Panc1 (cell line): ENCODE measurements at regions not wholly inside any gene's neighbourhood (a gene's known extent, or its start where the extent isn't known, plus 50 kb on each side); places are given as distances from the start of the nearest gene placed in this dataset.

ENCODE experiments used
- ATAC-seq: fragments of 200-7000 bp; cut with Tn5 transposase; 2 replicates; pipeline ENCODE4 v1.9.1; 2020; ENCODE audit warnings: mild to moderate bottlenecking, moderate library complexity
- BruUV-seq: library from RNA; stranded (reverse); fragments of 400-500 nt; replicated peaks from 2 replicates; lab custom pipeline; 2021; lab: Mats Ljungman, UMichigan
- CTCF ChIA-PET: fragments of 300-600 bp; sonication (Branson Sonifier 250); formaldehyde crosslinking; loops from one replicate; lab custom pipeline; 2022; ENCODE audit warnings: antibody characterized with exemption; lab: Charles Lee
- POLR2A ChIA-PET: fragments of 300-600 bp; sonication (Branson Sonifier 250); formaldehyde crosslinking; loops from one replicate; lab custom pipeline; 2022; ENCODE audit warnings: antibody characterized with exemption; lab: Charles Lee
- DNase-seq: peaks from one replicate; pipeline ENCODE4 v3.0.0-alpha.2; 2010; ENCODE audit warnings: low read depth, low spot score
- H3K27ac ChIP-seq: 2 replicates; pipeline ENCODE4 v1.5.1; 2011; ENCODE audit warnings: mild to moderate bottlenecking, low read length, inconsistent platforms
- H3K27me3 ChIP-seq: fragments of 200-500 bp; sonication (Bioruptor generic); 2 replicates; pipeline ENCODE4 v1.6.0; 2014; ENCODE audit warnings: low read length, inconsistent platforms; ENCODE audit not compliant: control insufficient read depth, insufficient read depth
- H3K36me3 ChIP-seq: fragments of 200-500 bp; sonication (Bioruptor generic); 2 replicates; pipeline ENCODE4 v1.5.1; 2014; ENCODE audit warnings: inconsistent platforms, mild to moderate bottlenecking, low read length, moderate library complexity; ENCODE audit not compliant: control insufficient read depth, insufficient read depth
- H3K4me1 ChIP-seq: 2 replicates; pipeline ENCODE4 v1.5.1; 2011; ENCODE audit warnings: inconsistent platforms, mild to moderate bottlenecking, low read length, moderate library complexity; ENCODE audit not compliant: control insufficient read depth, insufficient read depth
- H3K4me3 ChIP-seq, 2 experiments: 2 replicates each; pipeline ENCODE4 v1.5.1; 2011 to 2012; ENCODE audit warnings: low read depth in 2 of 2, low read length in 2 of 2, mild to moderate bottlenecking in 2 of 2, inconsistent platforms in 1 of 2, moderate library complexity in 1 of 2
- H3K9me3 ChIP-seq: fragments of 200-500 bp; sonication (Bioruptor generic); 2 replicates; pipeline ENCODE4 v1.5.1; 2014; ENCODE audit warnings: low read depth, mild to moderate bottlenecking, inconsistent platforms, low read length, moderate library complexity; ENCODE audit not compliant: control insufficient read depth, insufficient read depth
- CTCF ChIP-seq: fragments of 450-650 bp; IDR thresholded peaks from 2 replicates; pipeline ENCODE4 v1.5.1; 2017; ENCODE audit warnings: mild to moderate bottlenecking
- POLR2AphosphoS5 ChIP-seq: IDR thresholded peaks from 2 replicates; pipeline ENCODE4 v1.6.1; 2012; ENCODE audit warnings: mild to moderate bottlenecking, low read depth, low read length, moderate library complexity
- SIN3A ChIP-seq: IDR thresholded peaks from 2 replicates; pipeline ENCODE4 v1.6.1; 2012; ENCODE audit warnings: low read depth, mild to moderate bottlenecking, low read length, moderate library complexity, borderline replicate concordance; ENCODE audit not compliant: insufficient read depth
- TCF7L2 ChIP-seq: IDR thresholded peaks from 2 replicates; pipeline ENCODE4 v1.6.1; 2011; ENCODE audit warnings: mild to moderate bottlenecking, low read depth, low read length, inconsistent platforms
- in situ Hi-C: cut with HindIII; loops from 2 replicates; pipeline ENCODE4 v1.10.0; 2016; ENCODE audit warnings: low sequenced_read_pairs, low pct_unique_long_range_greater_than_20kb
- intact Hi-C: fragments of 100-400 bp; cut with micrococcal nuclease; formaldehyde crosslinking; loops from one replicate; pipeline ENCODE4 v1.10.0; 2022; ENCODE audit not compliant: unreplicated experiment
- TF ChIP-seq, protein P1 (sequence below), 2 experiments: IDR thresholded peaks; 2 replicates each; pipeline ENCODE4 v1.6.1; 2011 to 2012; ENCODE audit warnings: low read depth in 2 of 2, control low read depth in 1 of 2, low read length in 1 of 2, mild to moderate bottlenecking in 1 of 2, moderate library complexity in 1 of 2; ENCODE audit not compliant: insufficient read depth in 1 of 2

GRCh38 chr16:86800894-86801293 lies 222.5 kb downstream of the FOXL1 start:
- ATAC-seq (no peak), DNase-seq (no peak)
- Histone ChIP-seq H3K4me3 (no peak overlapping the region), H3K27ac (no peak overlapping the region), H3K36me3 (no peaks in the 10 kb centered on the region), H3K4me1 (no peaks in the 10 kb centered on the region), H3K9me3 (no peaks in the 10 kb centered on the region), H3K27me3 (no peaks in the 10 kb centered on the region)
- BruUV-seq = no TSS peak
- ChIA-PET CTCF (no interaction called here), POLR2A (no interaction called here)
- in situ Hi-C loops (no loop called here), intact Hi-C loops (no loop called here)
- TF ChIP-seq POLR2AphosphoS5 = no peak
- no peak for TF ChIP-seq TCF7L2
- no peak for TF ChIP-seq CTCF
- TF ChIP-seq SIN3A = no peak
- TF ChIP-seq, protein P1, sequence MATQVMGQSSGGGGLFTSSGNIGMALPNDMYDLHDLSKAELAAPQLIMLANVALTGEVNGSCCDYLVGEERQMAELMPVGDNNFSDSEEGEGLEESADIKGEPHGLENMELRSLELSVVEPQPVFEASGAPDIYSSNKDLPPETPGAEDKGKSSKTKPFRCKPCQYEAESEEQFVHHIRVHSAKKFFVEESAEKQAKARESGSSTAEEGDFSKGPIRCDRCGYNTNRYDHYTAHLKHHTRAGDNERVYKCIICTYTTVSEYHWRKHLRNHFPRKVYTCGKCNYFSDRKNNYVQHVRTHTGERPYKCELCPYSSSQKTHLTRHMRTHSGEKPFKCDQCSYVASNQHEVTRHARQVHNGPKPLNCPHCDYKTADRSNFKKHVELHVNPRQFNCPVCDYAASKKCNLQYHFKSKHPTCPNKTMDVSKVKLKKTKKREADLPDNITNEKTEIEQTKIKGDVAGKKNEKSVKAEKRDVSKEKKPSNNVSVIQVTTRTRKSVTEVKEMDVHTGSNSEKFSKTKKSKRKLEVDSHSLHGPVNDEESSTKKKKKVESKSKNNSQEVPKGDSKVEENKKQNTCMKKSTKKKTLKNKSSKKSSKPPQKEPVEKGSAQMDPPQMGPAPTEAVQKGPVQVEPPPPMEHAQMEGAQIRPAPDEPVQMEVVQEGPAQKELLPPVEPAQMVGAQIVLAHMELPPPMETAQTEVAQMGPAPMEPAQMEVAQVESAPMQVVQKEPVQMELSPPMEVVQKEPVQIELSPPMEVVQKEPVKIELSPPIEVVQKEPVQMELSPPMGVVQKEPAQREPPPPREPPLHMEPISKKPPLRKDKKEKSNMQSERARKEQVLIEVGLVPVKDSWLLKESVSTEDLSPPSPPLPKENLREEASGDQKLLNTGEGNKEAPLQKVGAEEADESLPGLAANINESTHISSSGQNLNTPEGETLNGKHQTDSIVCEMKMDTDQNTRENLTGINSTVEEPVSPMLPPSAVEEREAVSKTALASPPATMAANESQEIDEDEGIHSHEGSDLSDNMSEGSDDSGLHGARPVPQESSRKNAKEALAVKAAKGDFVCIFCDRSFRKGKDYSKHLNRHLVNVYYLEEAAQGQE (IDR thresholded peaks at IDR 0.05; ENCODE audit: insufficient read depth in 1 of 2, low read depth in 2 of 2, low read length in 1 of 2) = no peak

DNA sequence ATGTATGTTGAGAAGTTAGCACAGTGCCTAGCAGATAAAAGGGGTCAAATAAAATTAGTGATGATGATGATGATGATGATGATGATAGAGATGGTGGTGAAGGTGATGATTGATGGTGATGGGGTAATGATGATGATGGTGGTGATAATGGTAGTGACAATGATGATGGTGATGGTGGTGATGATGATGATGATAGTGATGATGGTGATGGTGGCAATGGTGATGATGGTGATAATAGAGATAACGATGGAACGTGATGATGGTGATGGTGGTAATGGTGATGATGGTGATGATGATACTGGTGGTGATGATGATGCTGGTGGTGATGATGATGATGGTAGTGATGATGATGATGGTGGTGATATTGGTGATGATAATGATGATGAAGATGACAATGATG lies 223.7 kb downstream of the FOXL1 start:
- no peaks in the 10 kb centered on the region for H3K27me3 ChIP-seq
- no peaks in the 10 kb centered on the region for H3K36me3 ChIP-seq
- no TSS peak for BruUV-seq
- no peaks in the 10 kb centered on the region for H3K9me3 ChIP-seq
- no peak for DNase-seq
- intact Hi-C loops = no loop called here
- ChIA-PET CTCF (no interaction called here), POLR2A (no interaction called here)
- no peak for ATAC-seq
- no peaks in the 10 kb centered on the region for H3K4me1 ChIP-seq
- TF ChIP-seq TCF7L2 = no peak
- TF ChIP-seq, protein P1 (IDR thresholded peaks at IDR 0.05; ENCODE audit: insufficient read depth in 1 of 2, low read depth in 2 of 2, low read length in 1 of 2) = no peak
- no peak for TF ChIP-seq POLR2AphosphoS5
- no peak for TF ChIP-seq SIN3A
- no peak for TF ChIP-seq CTCF
- no peak overlapping the region for H3K27ac ChIP-seq
- H3K4me3 ChIP-seq = no peak overlapping the region
- in situ Hi-C loops = no loop called here
